ENCODE measurements at regions not wholly inside any gene's neighbourhood (a gene's known extent, or its start where the extent isn't known, plus 50 kb on each side); places are given as distances from the start of the nearest gene placed in this dataset.

GRCh38 chr14:51318813-51319597 lies 79.0 kb downstream of the TMX1 start:
- TF ChIP-seq, protein P1, sequence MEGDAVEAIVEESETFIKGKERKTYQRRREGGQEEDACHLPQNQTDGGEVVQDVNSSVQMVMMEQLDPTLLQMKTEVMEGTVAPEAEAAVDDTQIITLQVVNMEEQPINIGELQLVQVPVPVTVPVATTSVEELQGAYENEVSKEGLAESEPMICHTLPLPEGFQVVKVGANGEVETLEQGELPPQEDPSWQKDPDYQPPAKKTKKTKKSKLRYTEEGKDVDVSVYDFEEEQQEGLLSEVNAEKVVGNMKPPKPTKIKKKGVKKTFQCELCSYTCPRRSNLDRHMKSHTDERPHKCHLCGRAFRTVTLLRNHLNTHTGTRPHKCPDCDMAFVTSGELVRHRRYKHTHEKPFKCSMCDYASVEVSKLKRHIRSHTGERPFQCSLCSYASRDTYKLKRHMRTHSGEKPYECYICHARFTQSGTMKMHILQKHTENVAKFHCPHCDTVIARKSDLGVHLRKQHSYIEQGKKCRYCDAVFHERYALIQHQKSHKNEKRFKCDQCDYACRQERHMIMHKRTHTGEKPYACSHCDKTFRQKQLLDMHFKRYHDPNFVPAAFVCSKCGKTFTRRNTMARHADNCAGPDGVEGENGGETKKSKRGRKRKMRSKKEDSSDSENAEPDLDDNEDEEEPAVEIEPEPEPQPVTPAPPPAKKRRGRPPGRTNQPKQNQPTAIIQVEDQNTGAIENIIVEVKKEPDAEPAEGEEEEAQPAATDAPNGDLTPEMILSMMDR (IDR thresholded peaks at IDR 0.05) = no peak
- TF ChIP-seq POLR2A (IDR thresholded peaks at IDR 0.05) = no peak

All from heart left ventricle (tissue), 13 donors.